Aorta (tissue), 5 donors: ENCODE measurements at regions not wholly inside any gene's neighbourhood (a gene's known extent, or its start where the extent isn't known, plus 50 kb on each side); places are given as distances from the start of the nearest gene placed in this dataset.

Source experiments
- ATAC-seq: fragments of 200-7000 bp; cut with Tn5 transposase; one replicate; pipeline ENCODE4 v1.9.1; 2022; ENCODE audit warnings: moderate library complexity; ENCODE audit not compliant: low FRiP score
- DNase-seq, 2 donors: peaks; one replicate each; pipeline ENCODE4 v3.0.0-alpha.2; 2020
- H3K27ac ChIP-seq, 2 donors: one replicate each; pipeline ENCODE4 v1.5.1; 2013; ENCODE audit warnings: low read length in 2 of 2, mild to moderate bottlenecking in 2 of 2, moderate library complexity in 2 of 2, control low read depth in 1 of 2, inconsistent platforms in 1 of 2, low read depth in 1 of 2
- H3K27me3 ChIP-seq, 2 donors: one replicate each; pipeline ENCODE4 v1.6.1; 2013; ENCODE audit warnings: control low read depth in 1 of 2, low read length in 1 of 2, mild to moderate bottlenecking in 1 of 2, moderate library complexity in 1 of 2; ENCODE audit not compliant: insufficient read depth in 2 of 2, control insufficient read depth in 1 of 2
- H3K36me3 ChIP-seq, 2 donors: one replicate each; pipeline ENCODE4 v1.6.1; 2013; ENCODE audit warnings: control low read depth in 1 of 2, low read length in 1 of 2, mild to moderate bottlenecking in 1 of 2; ENCODE audit not compliant: insufficient read depth in 2 of 2, control insufficient read depth in 1 of 2
- H3K4me1 ChIP-seq, 2 donors: one replicate each; pipeline ENCODE4 v1.6.1; 2013; ENCODE audit warnings: low read length in 2 of 2, control low read depth in 1 of 2, mild to moderate bottlenecking in 1 of 2, moderate library complexity in 1 of 2; ENCODE audit not compliant: insufficient read depth in 2 of 2, control insufficient read depth in 1 of 2
- H3K4me3 ChIP-seq, 2 donors: one replicate each; pipeline ENCODE4 v1.5.1; 2013; ENCODE audit warnings: low read length in 2 of 2, control low read depth in 1 of 2, mild to moderate bottlenecking in 1 of 2
- H3K9me3 ChIP-seq: one replicate; pipeline ENCODE4 v1.6.1; 2013; ENCODE audit warnings: mild to moderate bottlenecking, low read length; ENCODE audit not compliant: control insufficient read depth
- WGBS, 2 donors: extraction: QIAGEN DNeasy Blood & Tissue Kit; methylation state at CpG; one replicate each; pipeline ENCODE4 v1.1.7; 2013; 5-methylcytosine and 5-hydroxymethylcytosine counted together
- intact Hi-C, 2 donors: fragments of 100-400 bp; cut with DNase I; formaldehyde crosslinking; loops; one replicate each; pipeline versions ENCODE4 v1.14.2 to v1.15.0; 2022
- donor health status: healthy with polysubstance abuse.
- donor health status: Bipolar disorder and iron deficiency.
- donor health status: DM: no; HTN: no; CAD: no.
- donor health status: DM: no; HTN: no; CAD: no.
- donor health status: DM: yes; HTN: yes; CAD: no.

DNA sequence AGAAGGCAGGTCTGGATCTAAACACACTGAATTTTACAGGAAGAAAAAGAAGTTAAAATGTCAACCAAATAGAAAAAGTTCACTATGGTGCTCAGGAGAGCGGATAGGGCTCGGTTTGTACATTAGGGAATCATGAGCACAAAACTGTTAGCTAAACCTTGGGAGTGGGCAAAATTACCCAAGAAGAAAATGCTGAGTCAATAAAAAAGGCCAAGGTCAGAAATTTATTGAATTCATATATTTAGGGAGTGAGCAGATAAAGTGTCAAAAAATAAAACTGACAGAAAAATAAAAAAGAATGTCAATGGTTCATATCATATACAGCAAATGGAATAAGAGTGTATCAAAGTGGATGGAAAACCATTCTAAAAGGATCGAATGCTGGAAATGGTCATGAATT lies 452.5 kb upstream of the SMIM31 start:
- DNase-seq (no peak), ATAC-seq (no peak)
- Histone ChIP-seq H3K27me3 (no peaks in the 10 kb centered on the region), H3K4me3 (no peak overlapping the region), H3K4me1 (no peaks in the 10 kb centered on the region), H3K36me3 (no peaks in the 10 kb centered on the region), H3K27ac (no peak overlapping the region), H3K9me3 (no peaks in the 10 kb centered on the region)
- 91 to 98% methylated on average over 3 of the region's 3 CpGs for WGBS, 2 donors
- intact Hi-C loops = no loop called here

DNA sequence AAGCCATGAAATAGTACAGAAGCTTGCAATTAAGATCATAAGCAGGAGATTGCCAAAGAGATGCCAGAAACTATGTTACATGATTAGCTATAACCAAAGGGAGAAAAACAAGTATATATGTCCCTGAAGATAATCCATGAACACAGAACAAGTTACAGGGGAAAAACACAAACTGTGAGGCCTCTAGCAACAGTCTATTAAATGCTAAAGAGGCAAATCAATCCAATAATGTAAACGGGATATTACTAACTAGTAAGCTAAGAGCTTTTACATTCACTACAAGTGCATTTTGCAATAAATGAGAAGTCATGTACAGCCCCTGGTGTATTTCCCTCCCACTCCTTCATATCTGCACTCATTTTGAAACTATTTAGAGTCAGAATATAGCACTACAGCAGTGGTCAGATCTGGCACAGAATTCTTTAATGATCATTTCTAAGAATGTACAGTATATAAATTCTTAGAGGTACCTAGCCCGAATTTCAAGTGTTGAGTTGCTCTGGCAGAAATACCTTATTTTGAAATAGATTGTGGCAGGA lies 449.8 kb upstream of the SMIM31 start:
- H3K27ac ChIP-seq = no peak overlapping the region
- no peaks in the 10 kb centered on the region for H3K36me3 ChIP-seq
- no peak for DNase-seq
- no peak overlapping the region for H3K4me3 ChIP-seq
- H3K27me3 ChIP-seq = no peaks in the 10 kb centered on the region
- intact Hi-C loops = no loop called here
- H3K4me1 ChIP-seq = no peaks in the 10 kb centered on the region
- 68 to 72% methylated on average over 2 of the region's 2 CpGs for WGBS, 2 donors
- H3K9me3 ChIP-seq = no peaks in the 10 kb centered on the region
- no peak for ATAC-seq

DNA sequence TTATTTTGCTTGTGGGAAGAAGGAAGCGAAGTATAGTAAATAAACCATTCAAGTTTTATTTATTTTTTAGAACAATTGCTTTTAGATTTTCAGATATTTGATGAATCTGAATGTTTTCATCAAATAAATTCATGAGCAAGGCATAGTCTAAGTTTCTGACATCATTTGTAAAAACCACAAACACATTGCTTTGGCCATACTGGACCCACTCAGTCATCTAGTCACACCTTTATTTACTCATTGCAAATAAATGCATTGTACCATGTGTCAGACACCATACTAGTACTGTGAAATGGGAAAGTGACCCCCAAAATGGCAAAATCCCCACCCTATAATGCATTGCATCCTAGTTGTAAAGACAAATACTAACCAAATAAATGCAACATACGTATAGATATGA lies 449.1 kb upstream of the SMIM31 start:
- no peak overlapping the region for H3K4me3 ChIP-seq
- H3K4me1 ChIP-seq = no peaks in the 10 kb centered on the region
- H3K27ac ChIP-seq = no peak overlapping the region
- WGBS, 2 donors = 88 to 91% methylated on average over 2 of the region's 2 CpGs
- no peak for DNase-seq
- no peaks in the 10 kb centered on the region for H3K36me3 ChIP-seq
- ATAC-seq = no peak
- H3K27me3 ChIP-seq = no peaks in the 10 kb centered on the region
- no peaks in the 10 kb centered on the region for H3K9me3 ChIP-seq
- intact Hi-C loops = no loop called here

DNA sequence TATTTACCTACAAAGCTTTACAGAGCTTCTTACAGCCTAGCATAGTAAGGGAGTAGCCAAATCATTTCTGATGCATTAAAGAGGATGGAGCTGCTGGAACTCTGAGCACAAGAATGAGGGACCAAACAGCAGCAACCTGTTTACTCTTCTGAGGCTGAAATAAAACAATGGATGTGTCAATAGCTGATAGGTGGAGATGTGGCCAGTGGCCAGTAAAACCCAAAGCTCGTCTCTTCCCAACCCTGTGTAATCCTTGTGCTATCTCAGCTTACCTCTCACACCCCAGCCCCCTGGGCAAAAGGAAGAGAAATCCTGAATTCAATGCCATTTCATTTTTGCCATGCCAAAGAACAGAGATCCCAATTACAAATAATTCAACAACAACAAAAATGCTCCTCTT lies 446.7 kb upstream of the SMIM31 start:
- WGBS, 2 donors = 81 to 92% methylated on average over 1 of the region's 1 CpG
- intact Hi-C loops = no loop called here
- Histone ChIP-seq H3K36me3 (no peaks in the 10 kb centered on the region), H3K27ac (no peak overlapping the region), H3K27me3 (no peaks in the 10 kb centered on the region), H3K9me3 (no peaks in the 10 kb centered on the region), H3K4me1 (no peaks in the 10 kb centered on the region), H3K4me3 (no peak overlapping the region)
- ATAC-seq = no peak
- no peak for DNase-seq

DNA sequence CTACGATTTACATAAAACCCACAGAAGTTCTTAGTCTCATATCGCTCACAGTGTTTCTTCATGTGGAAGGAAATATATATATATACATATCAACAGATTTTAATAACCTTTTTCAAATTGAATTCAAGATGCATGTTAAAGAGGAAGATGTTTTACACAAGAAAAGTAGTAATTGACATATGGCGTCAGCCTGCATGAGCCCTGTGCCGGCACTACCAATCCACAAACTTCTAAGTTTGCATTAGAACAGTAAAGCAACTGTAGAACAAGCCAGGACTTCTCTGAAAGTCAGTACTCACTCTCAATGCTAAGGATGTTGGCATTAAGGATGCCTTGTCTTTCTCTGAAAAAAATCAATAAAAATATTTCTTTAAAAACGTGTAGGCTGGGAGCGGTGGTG lies 441.3 kb upstream of the SMIM31 start:
- intact Hi-C loops = no loop called here
- 93 to 95% methylated on average over 6 of the region's 6 CpGs for WGBS, 2 donors
- Histone ChIP-seq H3K4me1 (no peaks in the 10 kb centered on the region), H3K27ac (no peak overlapping the region), H3K27me3 (no peaks in the 10 kb centered on the region), H3K36me3 (no peaks in the 10 kb centered on the region), H3K4me3 (no peak overlapping the region), H3K9me3 (no peaks in the 10 kb centered on the region)
- DNase-seq (no peak), ATAC-seq (no peak)

DNA sequence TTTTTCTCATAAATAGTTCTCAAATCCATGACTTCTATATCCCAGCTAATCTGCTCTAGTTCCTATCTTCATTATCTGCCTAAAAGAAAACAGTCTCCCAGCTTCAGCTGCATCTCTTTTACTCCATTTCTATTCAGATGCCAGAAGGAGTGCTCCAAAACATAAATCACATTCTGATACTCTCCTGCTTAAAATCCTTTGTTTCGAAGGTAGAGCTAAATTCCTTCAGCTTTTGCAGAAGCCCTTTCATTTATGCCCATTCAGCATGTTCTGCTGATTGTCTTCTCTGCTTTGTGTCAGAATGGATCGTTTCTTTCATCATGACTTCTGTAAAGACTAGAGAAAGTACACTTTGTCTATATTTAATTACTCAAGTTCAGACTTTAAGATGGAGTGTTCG lies 440.1 kb upstream of the SMIM31 start:
- 55 to 76% methylated on average over 3 of the region's 3 CpGs for WGBS, 2 donors
- Histone ChIP-seq H3K4me3 (no peak overlapping the region), H3K27me3 (no peaks in the 10 kb centered on the region), H3K4me1 (no peaks in the 10 kb centered on the region), H3K9me3 (no peaks in the 10 kb centered on the region), H3K27ac (no peak overlapping the region), H3K36me3 (no peaks in the 10 kb centered on the region)
- DNase-seq (no peak), ATAC-seq (no peak)
- intact Hi-C loops = no loop called here

DNA sequence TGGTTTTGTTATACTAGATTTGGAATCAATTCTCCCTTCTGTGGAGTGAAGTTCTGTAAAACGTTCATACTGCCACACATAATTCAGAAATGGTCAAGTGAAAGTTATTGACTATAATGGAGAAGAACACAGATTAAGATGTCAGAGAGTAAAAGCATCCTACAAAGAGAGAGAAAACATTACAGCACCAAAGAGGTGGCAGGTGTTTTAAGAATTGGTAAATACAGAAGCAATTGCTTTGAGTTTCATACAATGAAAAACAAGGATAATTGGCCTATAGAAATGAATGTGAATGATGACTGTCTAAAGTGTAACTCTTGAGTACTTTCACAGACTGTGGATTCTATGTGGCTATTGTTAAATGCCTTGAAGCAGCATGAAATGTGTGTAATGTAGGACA lies 435.6 kb upstream of the SMIM31 start:
- intact Hi-C loops = no loop called here

DNA sequence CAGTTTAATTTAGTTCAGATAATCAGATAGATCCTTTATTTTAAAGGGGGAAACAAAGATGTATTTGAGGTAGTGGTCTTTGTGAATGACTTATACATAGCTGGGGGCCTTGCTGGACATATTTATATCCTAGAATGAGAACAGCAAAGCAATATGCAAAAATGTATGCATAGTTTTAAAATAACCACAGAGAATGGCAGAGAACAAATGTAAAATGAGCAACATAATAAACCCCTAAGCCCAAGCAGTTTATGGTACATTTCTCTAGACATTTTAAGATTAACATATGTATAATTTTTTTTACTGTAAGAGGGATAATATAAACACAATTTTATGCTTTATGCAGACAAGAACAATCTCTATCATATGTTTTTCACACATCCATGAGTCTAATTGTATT lies 434.2 kb upstream of the SMIM31 start:
- ATAC-seq = no peak
- H3K27ac ChIP-seq = no peak overlapping the region
- intact Hi-C loops = no loop called here

More for the DNA sequence above, 435.6 kb upstream of the SMIM31 start:
- no peaks in the 10 kb centered on the region for H3K36me3 ChIP-seq
- H3K4me1 ChIP-seq = no peaks in the 10 kb centered on the region
- H3K27ac ChIP-seq = no peak overlapping the region
- ATAC-seq (no peak), DNase-seq (no peak)
- H3K27me3 ChIP-seq = no peaks in the 10 kb centered on the region
- H3K9me3 ChIP-seq = no peaks in the 10 kb centered on the region
- 51 to 65% methylated on average over 1 of the region's 1 CpG for WGBS, 2 donors
- no peak overlapping the region for H3K4me3 ChIP-seq

DNA sequence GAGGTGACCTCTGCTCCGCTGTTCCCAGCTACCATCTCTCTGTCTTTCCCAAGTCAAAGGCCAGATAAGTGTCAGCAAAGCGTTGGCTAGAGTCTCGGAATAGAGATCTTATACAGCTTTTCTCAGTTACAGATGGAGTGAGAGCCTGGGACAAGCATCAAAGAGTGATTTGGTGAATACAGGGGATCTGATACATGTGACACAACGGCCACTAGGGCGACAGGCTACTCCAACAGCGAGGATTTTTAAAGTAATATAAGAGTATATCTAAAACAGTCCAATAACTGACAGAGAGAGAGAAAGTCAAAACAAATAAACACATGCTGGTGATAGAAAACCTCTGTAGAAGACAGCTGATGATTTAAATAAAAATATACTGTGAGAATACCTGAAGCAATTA lies 433.1 kb upstream of the SMIM31 start:
- H3K4me1 ChIP-seq = no peaks in the 10 kb centered on the region
- no peaks in the 10 kb centered on the region for H3K36me3 ChIP-seq
- no peaks in the 10 kb centered on the region for H3K27me3 ChIP-seq
- DNase-seq = no peak
- no peak overlapping the region for H3K4me3 ChIP-seq
- intact Hi-C loops = no loop called here
- no peaks in the 10 kb centered on the region for H3K9me3 ChIP-seq
- 74 to 77% methylated on average over 6 of the region's 6 CpGs for WGBS, 2 donors
- no peak for ATAC-seq
- no peak overlapping the region for H3K27ac ChIP-seq

More for the DNA sequence above, 434.2 kb upstream of the SMIM31 start:
- DNase-seq = no peak
- no peaks in the 10 kb centered on the region for H3K36me3 ChIP-seq
- no peaks in the 10 kb centered on the region for H3K27me3 ChIP-seq
- H3K9me3 ChIP-seq = no peaks in the 10 kb centered on the region
- no peak overlapping the region for H3K4me3 ChIP-seq
- H3K4me1 ChIP-seq = no peaks in the 10 kb centered on the region
